Mesenchymal stem cell (in vitro differentiated cells and primary cell): ENCODE measurements at regions not wholly inside any gene's neighbourhood (a gene's known extent, or its start where the extent isn't known, plus 50 kb on each side); places are given as distances from the start of the nearest gene placed in this dataset.

Source experiments
- DNase-seq: peaks from one replicate; pipeline ENCODE4 v3.0.0-alpha.2; 2013
- H2AFZ ChIP-seq: one replicate; pipeline ENCODE4 v1.6.1; 2013; ENCODE audit warnings: low read depth, mild to moderate bottlenecking, control low read depth, inconsistent platforms, low read length, moderate library complexity
- H2AK5ac ChIP-seq: 2 replicates; pipeline ENCODE4 v1.6.1; 2013; ENCODE audit warnings: low read length, moderate library complexity, mild to moderate bottlenecking, inconsistent platforms; ENCODE audit not compliant: severe bottlenecking
- H2BK120ac ChIP-seq: one replicate; pipeline ENCODE4 v1.6.1; 2013; ENCODE audit warnings: low read depth, mild to moderate bottlenecking, inconsistent platforms, low read length, moderate library complexity
- H2BK12ac ChIP-seq, 2 experiments: one replicate each; pipeline ENCODE4 v1.6.1; 2013; ENCODE audit warnings: inconsistent platforms in 2 of 2, low read length in 2 of 2, mild to moderate bottlenecking in 2 of 2, moderate library complexity in 2 of 2, control low read depth in 1 of 2
- H2BK15ac ChIP-seq: one replicate; pipeline ENCODE4 v1.6.1; 2013; ENCODE audit warnings: mild to moderate bottlenecking, low read depth, inconsistent platforms; ENCODE audit not compliant: poor library complexity, severe bottlenecking
- H2BK5ac ChIP-seq: 2 replicates; pipeline ENCODE4 v1.6.1; 2013; ENCODE audit warnings: low read depth, mild to moderate bottlenecking, low read length, control low read depth, inconsistent platforms; ENCODE audit not compliant: poor library complexity, severe bottlenecking
- H3K14ac ChIP-seq, 2 experiments: one replicate each; pipeline ENCODE4 v1.6.1; 2013; ENCODE audit warnings: inconsistent platforms in 2 of 2, low read length in 2 of 2, control low read depth in 1 of 2, mild to moderate bottlenecking in 1 of 2, moderate library complexity in 1 of 2
- H3K18ac ChIP-seq, 2 experiments: one replicate each; pipeline ENCODE4 v1.6.1; 2013; ENCODE audit warnings: inconsistent platforms in 2 of 2, low read length in 2 of 2, control low read depth in 1 of 2, low read depth in 1 of 2, mild to moderate bottlenecking in 1 of 2
- H3K23ac ChIP-seq, 2 experiments: one replicate each; pipeline ENCODE4 v1.6.1; 2013; ENCODE audit warnings: inconsistent platforms in 2 of 2, low read length in 2 of 2, mild to moderate bottlenecking in 2 of 2, moderate library complexity in 2 of 2, control low read depth in 1 of 2
- H3K27ac ChIP-seq: 2 replicates; pipeline ENCODE4 v1.5.1; 2013; ENCODE audit warnings: mild to moderate bottlenecking, moderate library complexity, low read length, control low read depth, inconsistent platforms; ENCODE audit not compliant: poor library complexity, severe bottlenecking
- H3K27me3 ChIP-seq, 2 experiments: 2 replicates each; pipeline versions ENCODE4 v1.6.1 to v1.7.0; 2013; ENCODE audit warnings: low read length in 2 of 2, mild to moderate bottlenecking in 2 of 2, moderate library complexity in 2 of 2, control low read depth in 1 of 2, inconsistent platforms in 1 of 2; ENCODE audit not compliant: control insufficient read depth in 1 of 2, insufficient read depth in 1 of 2
- H3K36me3 ChIP-seq, 2 experiments: 2 replicates each; pipeline versions ENCODE4 v1.6.1 to v1.7.0; 2013; ENCODE audit warnings: low read length in 2 of 2, control low read depth in 1 of 2, inconsistent platforms in 1 of 2, low read depth in 1 of 2, mild to moderate bottlenecking in 1 of 2; ENCODE audit not compliant: insufficient read depth in 2 of 2, control insufficient read depth in 1 of 2
- H3K4ac ChIP-seq, 2 experiments: one replicate each; pipeline ENCODE4 v1.6.1; 2013; ENCODE audit warnings: inconsistent platforms in 2 of 2, low read length in 2 of 2, mild to moderate bottlenecking in 2 of 2, moderate library complexity in 2 of 2, control low read depth in 1 of 2, low read depth in 1 of 2
- H3K4me1 ChIP-seq: 2 replicates; pipeline ENCODE4 v1.6.1; 2013; ENCODE audit warnings: low read depth, low read length, control low read depth; ENCODE audit not compliant: control insufficient read depth, insufficient read depth
- H3K4me2 ChIP-seq: 2 replicates; pipeline ENCODE4 v1.6.1; 2013; ENCODE audit warnings: low read length, mild to moderate bottlenecking, inconsistent platforms; ENCODE audit not compliant: poor library complexity, severe bottlenecking
- H3K4me3 ChIP-seq, 2 experiments: 2 replicates each; pipeline versions ENCODE4 v1.5.1 to v1.7.0; 2013; ENCODE audit warnings: low read length in 2 of 2, mild to moderate bottlenecking in 2 of 2, control low read depth in 1 of 2, low read depth in 1 of 2; ENCODE audit not compliant: insufficient read depth in 1 of 2
- H3K79me1 ChIP-seq: replicated peaks from 2 replicates; pipeline ENCODE4 v1.6.1; 2013; ENCODE audit warnings: mild to moderate bottlenecking, control low read depth, low read length, inconsistent platforms; ENCODE audit not compliant: poor library complexity, severe bottlenecking
- H3K9ac ChIP-seq: 2 replicates; pipeline ENCODE4 v1.7.0; 2013; ENCODE audit warnings: mild to moderate bottlenecking, low read length, moderate library complexity
- H3K9me3 ChIP-seq: 2 replicates; pipeline ENCODE4 v1.7.0; 2013; ENCODE audit warnings: mild to moderate bottlenecking, low read length; ENCODE audit not compliant: control insufficient read depth
- H4K8ac ChIP-seq: one replicate; pipeline ENCODE4 v1.6.1; 2013; ENCODE audit warnings: inconsistent platforms, mild to moderate bottlenecking, low read length, moderate library complexity
- H4K91ac ChIP-seq: one replicate; pipeline ENCODE4 v1.6.1; 2013; ENCODE audit warnings: mild to moderate bottlenecking, low read length, inconsistent platforms
- WGBS: methylation state at CpG from one replicate; pipeline ENCODE4 v1.1.7; 2013; ENCODE audit warnings: mixed read lengths; 5-methylcytosine and 5-hydroxymethylcytosine counted together

DNA sequence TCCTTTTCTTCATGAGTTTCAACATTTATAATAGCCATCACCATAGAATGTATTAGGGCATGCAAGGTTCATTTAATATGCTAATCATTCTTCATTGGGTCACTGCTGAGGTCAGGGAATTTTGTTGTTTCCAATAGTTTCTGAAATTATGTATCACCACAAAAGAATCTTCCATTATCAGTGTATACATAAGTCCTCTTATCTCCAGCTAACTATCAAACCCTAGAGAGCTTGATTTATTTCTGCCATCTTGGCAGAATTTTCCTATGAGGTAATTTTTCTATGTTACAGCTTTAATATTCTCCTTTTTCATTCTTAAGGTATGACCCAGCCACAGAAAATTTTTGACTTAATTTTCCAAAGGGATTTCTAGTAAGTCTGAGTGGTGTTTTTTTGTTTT, 415.0 kb upstream of the SLITRK1 start:
- no peak for DNase-seq
- H3K4ac ChIP-seq, result no peak overlapping the region

GRCh38 chr13:84296401-84296800, 414.1 kb upstream of the SLITRK1 start:
- H3K9ac ChIP-seq, result no peak overlapping the region
- no peaks in the 10 kb centered on the region for H3K27me3 ChIP-seq
- no peak overlapping the region for H2AK5ac ChIP-seq
- no peak overlapping the region for H2BK12ac ChIP-seq
- no CpG with 5 or more reads among the region's 2 CpGs for WGBS
- no peak overlapping the region for H3K4me2 ChIP-seq
- no peak overlapping the region for H4K8ac ChIP-seq
- H3K79me1 ChIP-seq, result no peaks in the 10 kb centered on the region
- no peak for DNase-seq
- H2AFZ ChIP-seq, result no peak overlapping the region
- H2BK15ac ChIP-seq, result no peak overlapping the region
- H3K27ac ChIP-seq, result no peak overlapping the region
- H3K4me3 ChIP-seq, result no peak overlapping the region
- H3K9me3 ChIP-seq, result no peaks in the 10 kb centered on the region
- H3K18ac ChIP-seq, result no peak overlapping the region
- H3K23ac ChIP-seq, result no peak overlapping the region
- no peaks in the 10 kb centered on the region for H3K4me1 ChIP-seq
- no peak overlapping the region for H4K91ac ChIP-seq
- H2BK120ac ChIP-seq, result no peak overlapping the region
- no peak overlapping the region for H2BK5ac ChIP-seq
- no peak overlapping the region for H3K4ac ChIP-seq
- H3K14ac ChIP-seq, result no peak overlapping the region
- no peaks in the 10 kb centered on the region for H3K36me3 ChIP-seq

More for the DNA sequence above, 415.0 kb upstream of the SLITRK1 start:
- Histone ChIP-seq H2BK12ac (no peak overlapping the region), H3K9ac (no peak overlapping the region), H3K27me3 (no peaks in the 10 kb centered on the region), H3K27ac (no peak overlapping the region), H2AK5ac (no peak overlapping the region), H3K4me3 (no peak overlapping the region), H2AFZ (no peak overlapping the region), H3K18ac (no peak overlapping the region), H3K9me3 (no peaks in the 10 kb centered on the region), H2BK120ac (no peak overlapping the region), H3K79me1 (no peaks in the 10 kb centered on the region), H2BK5ac (no peak overlapping the region), H2BK15ac (no peak overlapping the region), H3K4me1 (no peaks in the 10 kb centered on the region), H3K36me3 (no peaks in the 10 kb centered on the region), H4K91ac (no peak overlapping the region), H3K14ac (no peak overlapping the region), H3K23ac (no peak overlapping the region), H3K4me2 (no peak overlapping the region), H4K8ac (no peak overlapping the region)

- Histone ChIP-seq H4K91ac (no peak overlapping the region), H3K9me3 (no peaks in the 10 kb centered on the region), H3K4me1 (no peaks in the 10 kb centered on the region), H3K23ac (no peak overlapping the region), H2AFZ (no peak overlapping the region), H2BK5ac (no peak overlapping the region), H2BK120ac (no peak overlapping the region), H4K8ac (no peak overlapping the region), H3K14ac (no peak overlapping the region), H3K36me3 (no peaks in the 10 kb centered on the region), H3K4me3 (no peak overlapping the region), H3K79me1 (no peaks in the 10 kb centered on the region), H3K18ac (no peak overlapping the region), H3K4ac (no peak overlapping the region), H3K27ac (no peak overlapping the region), H2BK12ac (no peak overlapping the region), H3K27me3 (no peaks in the 10 kb centered on the region), H3K4me2 (no peak overlapping the region), H2AK5ac (no peak overlapping the region), H3K9ac (no peak overlapping the region), H2BK15ac (no peak overlapping the region)
- WGBS, result 67% methylated on average over 1 of the region's 3 CpGs
- no peak for DNase-seq
These were observed 412.3 kb upstream of the SLITRK1 start for GRCh38 chr13:84294576-84294975.

GRCh38 chr13:84290386-84290785, 408.1 kb upstream of the SLITRK1 start:
- Histone ChIP-seq H3K14ac (no peak overlapping the region), H3K23ac (no peak overlapping the region), H3K4me2 (no peak overlapping the region), H4K8ac (no peak overlapping the region), H2BK120ac (no peak overlapping the region), H3K36me3 (no peaks in the 10 kb centered on the region), H3K4ac (no peak overlapping the region), H2BK12ac (no peak overlapping the region), H3K27ac (no peak overlapping the region), H3K18ac (no peak overlapping the region), H4K91ac (no peak overlapping the region), H3K27me3 (no peaks in the 10 kb centered on the region), H3K4me3 (no peak overlapping the region), H3K9ac (no peak overlapping the region), H2AFZ (no peak overlapping the region), H3K79me1 (no peaks in the 10 kb centered on the region), H3K4me1 (no peaks in the 10 kb centered on the region), H2AK5ac (no peak overlapping the region), H2BK15ac (no peak overlapping the region), H3K9me3 (no peaks in the 10 kb centered on the region), H2BK5ac (no peak overlapping the region)
- WGBS, result 80% methylated on average over 2 of the region's 4 CpGs
- DNase-seq, result no peak
